B cell (primary cell): ENCODE measurements at regions not wholly inside any gene's neighbourhood (a gene's known extent, or its start where the extent isn't known, plus 50 kb on each side); places are given as distances from the start of the nearest gene placed in this dataset.

Experiments used
- ATAC-seq: fragments of 200-7000 bp; cut with Tn5 transposase; one replicate; pipeline ENCODE4 v1.10.0; 2021; ENCODE audit warnings: low read depth, mild to moderate bottlenecking, moderate number of reproducible peaks, moderate library complexity
- CTCF ChIA-PET: fragments of 350-600 bp; sonication (Branson Sonifier 250); formaldehyde crosslinking; loops from one replicate; lab custom pipeline; 2021; ENCODE audit warnings: antibody characterized with exemption, inconsistent platforms; lab: Charles Lee
- POLR2A ChIA-PET: fragments of 350-600 bp; sonication (Branson Sonifier 250); formaldehyde crosslinking; loops from one replicate; lab custom pipeline; 2021; ENCODE audit warnings: antibody characterized with exemption; lab: Charles Lee
- DNase-seq: peaks from one replicate; pipeline ENCODE4 v3.0.0; 2013
- H2AFZ ChIP-seq: 2 replicates; pipeline ENCODE4 v1.6.1; 2012; ENCODE audit warnings: mild to moderate bottlenecking, low read depth, low read length; ENCODE audit not compliant: insufficient read depth, poor library complexity, severe bottlenecking
- H3K27ac ChIP-seq, 2 donors: 1 replicate in 1 of 2; 2 replicates in 1 of 2; pipeline ENCODE4 v1.5.1; 2012 to 2013; ENCODE audit warnings: low read length in 2 of 2, mild to moderate bottlenecking in 2 of 2, moderate library complexity in 1 of 2
- H3K27me3 ChIP-seq, 4 experiments: fragments of 200-600 bp in 1 of 4; sonication (generic) in 1 of 4; replicated peaks in 1 of 4; 1 replicate in 2 of 4; 2 replicates in 2 of 4; pipeline versions ENCODE4 v1.6.1 to v1.7.0; 2013 to 2016; ENCODE audit warnings: low read length in 3 of 4, mild to moderate bottlenecking in 2 of 4, mixed read lengths in 1 of 4, moderate library complexity in 1 of 4; ENCODE audit not compliant: insufficient read depth in 4 of 4, control insufficient read depth in 3 of 4; ENCODE audit errors: control extremely low read depth in 1 of 4
- H3K36me3 ChIP-seq, 2 experiments: replicated peaks in 1 of 2; 1 replicate in 1 of 2; 2 replicates in 1 of 2; pipeline versions ENCODE4 v1.6.1 to v1.7.1; 2013; ENCODE audit warnings: low read length in 1 of 2; ENCODE audit not compliant: insufficient read depth in 2 of 2, control insufficient read depth in 1 of 2; ENCODE audit errors: control extremely low read depth in 1 of 2, extremely low read depth in 1 of 2
- H3K4me1 ChIP-seq, 2 donors: fragments of 200-600 bp in 1 of 2; sonication (generic) in 1 of 2; 1 replicate in 1 of 2; 2 replicates in 1 of 2; pipeline versions ENCODE4 v1.5.1 to v1.6.1; 2013 to 2017; ENCODE audit warnings: low read length in 2 of 2; ENCODE audit not compliant: control insufficient read depth in 2 of 2, insufficient read depth in 2 of 2
- H3K4me2 ChIP-seq: replicated peaks from 2 replicates; pipeline ENCODE3; 2012; ENCODE audit warnings: mild to moderate bottlenecking, low read depth, low read length; ENCODE audit not compliant: poor library complexity, severe bottlenecking
- H3K4me3 ChIP-seq, 5 experiments: fragments of 200-600 bp in 1 of 5; sonication (generic) in 1 of 5; 1 replicate in 3 of 5; 2 replicates in 2 of 5; pipeline versions ENCODE4 v1.5.1 to v1.7.0; 2011 to 2016; ENCODE audit warnings: low read length in 4 of 5, mild to moderate bottlenecking in 4 of 5, low read depth in 2 of 5, control low read depth in 1 of 5, moderate library complexity in 1 of 5; ENCODE audit not compliant: insufficient read depth in 1 of 5; ENCODE audit errors: control extremely low read depth in 1 of 5, extremely low read depth in 1 of 5
- H3K79me2 ChIP-seq: fragments of 200-600 bp; sonication (generic); one replicate; pipeline ENCODE4 v1.6.0; 2016; ENCODE audit warnings: low read length; ENCODE audit not compliant: control insufficient read depth, insufficient read depth
- H3K9ac ChIP-seq: fragments of 200-600 bp; sonication (generic); 2 replicates; pipeline ENCODE4 v1.6.1; 2017; ENCODE audit warnings: mild to moderate bottlenecking, low read length, moderate library complexity
- H3K9me3 ChIP-seq, 3 donors: one replicate each; pipeline versions ENCODE4 v1.6.1 to v1.7.1; 2013; ENCODE audit warnings: low read length in 2 of 3; ENCODE audit not compliant: control insufficient read depth in 2 of 3, insufficient read depth in 1 of 3; ENCODE audit errors: control extremely low read depth in 1 of 3
- H4K20me1 ChIP-seq: 2 replicates; pipeline ENCODE4 v1.6.0; 2012; ENCODE audit warnings: mild to moderate bottlenecking, low read length; ENCODE audit not compliant: insufficient read depth, control insufficient read depth, poor library complexity, severe bottlenecking
- H3K27ac Mint-ChIP-seq: one replicate; pipeline ENCODE4 v1.8.0; 2021; ENCODE audit warnings: mixed read lengths
- H3K27me3 Mint-ChIP-seq: one replicate; pipeline ENCODE4 v1.8.0; 2021; ENCODE audit warnings: mixed read lengths
- H3K4me1 Mint-ChIP-seq: one replicate; pipeline ENCODE4 v1.8.0; 2021; ENCODE audit warnings: mixed read lengths
- H3K4me3 Mint-ChIP-seq: one replicate; pipeline ENCODE4 v1.8.0; 2021; ENCODE audit warnings: mixed read lengths
- H3K9me3 Mint-ChIP-seq: one replicate; pipeline ENCODE4 v1.8.0; 2022; ENCODE audit warnings: mixed read lengths; ENCODE audit not compliant: insufficient read depth
- EZH2 ChIP-seq: IDR thresholded peaks from 2 replicates; pipeline ENCODE4 v1.6.1; 2012; ENCODE audit warnings: borderline replicate concordance, low read depth, mild to moderate bottlenecking, moderate library complexity, low read length; ENCODE audit not compliant: insufficient read depth, poor library complexity, severe bottlenecking
- WGBS: methylation state at CpG from one replicate; pipeline ENCODE4 v1.1.5; 2013; ENCODE audit warnings: missing lambda C conversion rate; ENCODE audit not compliant: insufficient coverage; 5-methylcytosine and 5-hydroxymethylcytosine counted together
- intact Hi-C: fragments of 100-400 bp; cut with micrococcal nuclease; formaldehyde crosslinking; loops from one replicate; pipeline ENCODE4 v1.10.0; 2022
- TF ChIP-seq, protein P1 (sequence below): fragments of 200-600 bp; IDR thresholded peaks from one replicate; pipeline ENCODE4 v1.8.0; 2022; ENCODE audit warnings: antibody characterized with exemption, mild to moderate bottlenecking

DNA sequence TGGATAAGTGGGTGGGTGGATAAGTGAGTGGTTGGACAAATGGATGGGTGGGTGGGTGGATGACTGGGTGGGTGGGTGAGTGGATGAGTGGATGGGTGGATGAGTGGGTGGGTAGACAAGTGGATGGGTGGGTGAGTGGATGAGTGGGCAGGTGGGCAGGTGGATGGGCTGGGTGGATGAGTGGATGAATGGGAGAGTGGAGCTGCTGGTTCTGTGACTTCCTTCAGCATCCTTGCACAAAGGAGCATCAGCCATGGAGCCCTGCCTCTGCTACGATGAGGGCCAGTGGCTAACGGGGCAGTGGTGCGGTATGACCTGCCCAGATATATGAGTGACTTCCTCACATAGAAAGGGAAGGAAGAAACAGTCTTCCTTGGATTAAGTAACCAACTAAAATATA is 398.7 kb upstream of the IRX4 start:
- Histone ChIP-seq H3K4me2 (no peak overlapping the region), H3K4me1 (no peaks in the 10 kb centered on the region), H3K9ac (no peak overlapping the region), H3K36me3 (no peaks in the 10 kb centered on the region), H3K79me2 (no peaks in the 10 kb centered on the region), H4K20me1 (no peaks in the 10 kb centered on the region), H3K27me3 (no peaks in the 10 kb centered on the region), H3K27ac (no peak overlapping the region), H2AFZ (no peak overlapping the region), H3K9me3 (peaks cover 0 to 42% (median 0%) of the 10 kb centered on the region in 3 donors), H3K4me3 (no peak overlapping the region)
- Mint-ChIP-seq H3K9me3 (no peaks in the 10 kb centered on the region), H3K27me3 (no peaks in the 10 kb centered on the region), H3K27ac (no peak overlapping the region), H3K4me1 (no peaks in the 10 kb centered on the region), H3K4me3 (no peak overlapping the region)
- intact Hi-C loops: no loop called here
- DNase-seq (no peak), ATAC-seq (no peak)
- no CpG with 5 or more reads among the region's 3 CpGs for WGBS
- ChIA-PET POLR2A (no interaction called here), CTCF (no interaction called here)
- TF ChIP-seq, protein P1, sequence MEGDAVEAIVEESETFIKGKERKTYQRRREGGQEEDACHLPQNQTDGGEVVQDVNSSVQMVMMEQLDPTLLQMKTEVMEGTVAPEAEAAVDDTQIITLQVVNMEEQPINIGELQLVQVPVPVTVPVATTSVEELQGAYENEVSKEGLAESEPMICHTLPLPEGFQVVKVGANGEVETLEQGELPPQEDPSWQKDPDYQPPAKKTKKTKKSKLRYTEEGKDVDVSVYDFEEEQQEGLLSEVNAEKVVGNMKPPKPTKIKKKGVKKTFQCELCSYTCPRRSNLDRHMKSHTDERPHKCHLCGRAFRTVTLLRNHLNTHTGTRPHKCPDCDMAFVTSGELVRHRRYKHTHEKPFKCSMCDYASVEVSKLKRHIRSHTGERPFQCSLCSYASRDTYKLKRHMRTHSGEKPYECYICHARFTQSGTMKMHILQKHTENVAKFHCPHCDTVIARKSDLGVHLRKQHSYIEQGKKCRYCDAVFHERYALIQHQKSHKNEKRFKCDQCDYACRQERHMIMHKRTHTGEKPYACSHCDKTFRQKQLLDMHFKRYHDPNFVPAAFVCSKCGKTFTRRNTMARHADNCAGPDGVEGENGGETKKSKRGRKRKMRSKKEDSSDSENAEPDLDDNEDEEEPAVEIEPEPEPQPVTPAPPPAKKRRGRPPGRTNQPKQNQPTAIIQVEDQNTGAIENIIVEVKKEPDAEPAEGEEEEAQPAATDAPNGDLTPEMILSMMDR: no peak
- no peak for TF ChIP-seq EZH2

DNA sequence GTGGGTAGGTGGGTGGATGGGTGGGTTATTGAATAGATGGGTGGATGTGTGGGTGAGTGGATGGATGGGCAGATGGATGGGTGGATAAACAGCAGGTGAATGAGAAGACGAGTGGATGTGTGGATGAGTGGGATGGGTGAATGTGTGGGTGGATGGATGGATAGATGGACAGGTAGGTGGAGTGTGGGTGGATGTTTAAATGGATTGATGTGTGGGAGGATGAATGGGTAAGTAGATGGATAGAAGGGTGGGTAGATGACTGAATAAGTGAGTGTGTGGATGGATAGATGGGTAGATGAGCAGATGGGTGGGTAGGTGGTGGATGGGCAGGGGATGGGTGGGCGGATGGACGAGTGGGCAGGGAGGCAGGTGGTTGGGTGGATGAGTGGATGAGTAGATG is 397.6 kb upstream of the IRX4 start:
- ATAC-seq (no peak), DNase-seq (no peak)
- Histone ChIP-seq H3K27ac (no peak overlapping the region), H3K4me3 (no peak overlapping the region), H3K79me2 (no peaks in the 10 kb centered on the region), H3K9me3 (peaks cover 0 to 53% (median 0%) of the 10 kb centered on the region in 3 donors), H3K27me3 (no peaks in the 10 kb centered on the region), H2AFZ (no peak overlapping the region), H3K36me3 (no peaks in the 10 kb centered on the region), H3K9ac (no peak overlapping the region), H3K4me2 (no peak overlapping the region), H3K4me1 (no peaks in the 10 kb centered on the region), H4K20me1 (no peaks in the 10 kb centered on the region)
- Mint-ChIP-seq H3K27me3 (no peaks in the 10 kb centered on the region), H3K4me1 (no peaks in the 10 kb centered on the region), H3K27ac (no peak overlapping the region), H3K9me3 (no peaks in the 10 kb centered on the region), H3K4me3 (no peak overlapping the region)
- intact Hi-C loops: no loop called here
- 95% methylated on average over 3 of the region's 3 CpGs for WGBS
- no peak for TF ChIP-seq EZH2
- TF ChIP-seq, protein P1: no peak
- ChIA-PET CTCF (no interaction called here), POLR2A (no interaction called here)
